Stimulated activated CD4-positive, alpha-beta T cell treated with anti-CD3 and anti-CD28 coated beads, Interleukin-15, amount 100 ng/mL, for 1 hour (primary cell): ENCODE measurements at regions not wholly inside any gene's neighbourhood (a gene's known extent, or its start where the extent isn't known, plus 50 kb on each side); places are given as distances from the start of the nearest gene placed in this dataset.

Experiments
- DNase-seq, 2 donors: peaks; one replicate each; pipeline ENCODE4 v3.0.0-alpha.2; 2020; ENCODE audit warnings: low read depth in 1 of 2, low spot score in 1 of 2

DNA sequence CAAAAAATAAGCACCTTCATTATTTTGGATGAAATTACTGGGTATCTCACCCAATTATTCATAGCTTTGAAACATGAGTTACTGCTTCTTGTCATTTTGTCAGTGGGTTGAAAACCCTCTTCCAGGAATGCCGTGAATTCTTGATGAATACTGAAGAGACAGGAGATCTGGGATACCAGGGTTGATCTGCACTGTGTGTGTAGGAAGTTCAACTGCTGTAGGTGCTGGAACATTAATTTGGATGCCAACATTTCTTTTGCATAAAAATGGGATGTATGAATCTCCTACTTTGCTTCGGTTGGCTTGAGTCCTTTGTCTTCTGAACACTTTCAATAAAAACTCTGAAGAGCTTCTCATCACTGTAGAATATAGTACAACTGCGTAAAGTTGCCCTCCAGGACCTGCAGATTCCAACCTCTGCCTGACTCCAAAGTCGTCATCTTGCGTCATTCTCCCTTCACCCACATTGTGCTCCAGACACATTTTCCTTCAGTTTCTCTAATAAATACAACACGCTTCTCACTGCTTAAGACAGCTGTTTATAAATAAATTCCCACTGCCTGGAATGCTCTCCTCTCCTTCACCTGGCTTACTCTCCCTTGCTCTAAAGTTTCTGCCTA lies 312.7 kb upstream of the TGFBR2 start:
- DNase-seq: no peak

DNA sequence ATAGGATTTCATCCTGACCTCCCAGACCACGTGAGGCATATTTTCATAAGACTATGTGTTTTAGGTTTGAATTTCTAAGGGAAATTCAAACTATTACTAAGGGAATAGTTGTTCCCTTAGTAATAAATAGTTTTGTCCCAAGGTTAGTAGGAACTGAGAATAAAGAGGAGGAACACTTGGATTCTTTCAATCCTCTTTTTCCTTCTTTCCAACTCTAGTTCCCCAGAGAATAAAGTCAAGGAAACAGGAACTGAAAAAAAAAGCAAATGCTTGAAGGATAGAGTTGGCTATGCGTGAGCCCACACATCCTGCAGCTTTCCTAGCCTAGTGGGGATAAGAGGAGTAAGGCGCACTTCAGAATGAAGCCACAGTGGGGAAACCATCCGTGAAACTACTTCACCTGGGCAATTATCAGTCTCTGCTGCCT lies 312.1 kb upstream of the TGFBR2 start:
- no peak for DNase-seq

DNA sequence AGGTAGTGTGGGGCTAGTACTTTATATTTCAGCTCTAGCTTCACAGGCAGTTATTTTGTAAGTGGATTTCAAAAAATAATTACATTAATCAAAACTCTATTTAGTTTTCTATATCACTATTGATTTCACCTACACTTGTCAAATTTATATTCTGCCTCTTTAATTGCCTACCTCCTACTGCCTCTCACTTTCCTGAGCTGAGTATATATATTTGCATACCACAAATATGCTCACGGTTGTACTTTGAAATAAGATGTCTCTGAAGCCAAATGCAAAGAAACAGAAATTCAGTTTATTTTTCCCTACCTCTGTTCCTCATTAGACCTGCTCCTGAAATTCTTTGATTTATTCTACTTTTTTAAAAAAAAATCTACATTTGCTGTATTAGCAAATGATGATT lies 309.3 kb upstream of the TGFBR2 start:
- DNase-seq: no peak

DNA sequence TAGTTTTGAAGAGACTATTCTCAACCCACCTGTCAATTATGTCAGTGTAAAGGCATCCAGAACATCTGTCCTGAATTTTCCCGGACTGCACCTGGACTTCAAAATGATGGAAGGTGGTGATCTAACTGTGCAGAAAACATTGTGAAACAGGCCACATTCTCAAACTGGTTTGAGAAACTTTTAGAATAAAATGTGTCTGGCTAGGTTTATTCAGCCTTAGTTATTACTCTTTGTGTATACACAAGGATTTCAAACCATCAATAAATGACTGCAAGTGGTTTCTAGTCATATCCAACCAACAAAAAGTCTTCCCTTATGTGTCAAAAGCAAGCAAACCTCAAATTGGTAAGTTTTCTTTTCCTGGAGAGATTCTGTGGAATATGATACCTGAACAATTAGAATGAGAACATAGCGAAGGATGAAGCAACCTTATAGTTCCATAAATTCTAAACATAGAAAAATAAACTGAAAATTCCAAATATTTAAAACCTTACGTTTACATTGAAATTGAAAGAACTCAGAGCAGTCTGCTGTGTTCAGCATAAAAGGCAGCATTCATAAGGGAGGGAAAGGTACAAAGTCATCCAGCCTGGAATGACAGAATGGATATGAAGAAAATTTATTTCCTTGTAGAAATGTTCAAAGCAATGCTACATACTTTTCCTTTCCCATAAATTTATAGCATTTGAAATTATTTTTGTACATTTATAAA lies 306.6 kb upstream of the TGFBR2 start:
- DNase-seq: no peak

DNA sequence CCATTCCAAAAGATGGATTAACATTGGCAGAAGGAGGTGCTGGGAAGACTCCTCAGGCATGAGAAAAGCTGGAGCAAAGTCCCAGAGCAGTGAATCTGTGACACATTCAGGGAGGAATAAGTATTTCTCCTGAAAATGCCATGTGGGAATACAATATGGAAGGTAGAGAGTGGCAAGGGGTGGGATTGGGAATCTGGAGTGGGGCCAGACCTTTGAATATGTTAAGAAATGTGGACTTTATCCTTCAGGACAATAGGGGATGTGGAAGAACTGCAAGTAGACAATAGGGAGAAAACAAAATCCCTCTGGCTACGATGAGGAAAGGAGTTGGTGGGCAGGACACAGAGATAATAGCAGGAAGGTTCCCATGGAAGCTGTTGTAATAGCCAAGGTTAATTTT lies 305.6 kb upstream of the TGFBR2 start:
- no peak for DNase-seq

DNA sequence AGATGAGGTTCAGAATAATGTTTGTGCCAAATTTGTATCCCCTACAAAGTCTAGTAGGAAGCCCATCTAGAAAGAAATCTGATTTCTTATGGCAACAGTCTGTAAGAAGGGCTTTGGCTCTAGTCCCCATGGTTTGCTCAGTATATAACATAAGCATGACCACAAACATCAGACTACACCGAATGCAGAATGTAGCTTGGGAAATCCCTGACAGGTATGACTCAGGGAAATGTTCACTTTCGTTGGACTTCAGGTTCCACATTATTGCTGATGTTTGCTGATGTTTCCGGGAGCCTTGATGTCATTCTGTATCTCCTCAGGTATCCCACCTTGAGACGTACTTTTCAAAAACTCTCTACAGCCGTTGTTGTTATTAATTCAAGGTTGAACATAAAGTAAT lies 304.4 kb upstream of the TGFBR2 start:
- DNase-seq: no peak

DNA sequence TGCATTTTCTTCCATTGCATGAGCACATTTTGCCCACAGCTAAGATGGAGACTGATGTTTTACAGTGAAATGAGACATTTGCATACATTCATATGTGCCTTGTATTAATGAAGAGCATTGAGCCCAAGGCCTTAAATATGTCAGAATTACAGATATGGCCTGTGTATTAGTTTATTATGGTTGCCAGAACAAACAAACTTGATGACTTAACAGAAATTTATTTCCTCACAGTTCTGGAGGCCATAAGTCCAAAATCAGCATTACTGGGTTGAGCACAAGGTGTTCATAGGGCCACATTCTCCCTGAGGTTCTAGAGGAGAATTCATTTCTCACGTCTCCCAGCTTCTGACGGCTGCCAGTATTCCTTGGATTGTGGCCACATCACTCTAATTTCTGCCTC lies 302.6 kb upstream of the TGFBR2 start:
- no peak for DNase-seq

DNA sequence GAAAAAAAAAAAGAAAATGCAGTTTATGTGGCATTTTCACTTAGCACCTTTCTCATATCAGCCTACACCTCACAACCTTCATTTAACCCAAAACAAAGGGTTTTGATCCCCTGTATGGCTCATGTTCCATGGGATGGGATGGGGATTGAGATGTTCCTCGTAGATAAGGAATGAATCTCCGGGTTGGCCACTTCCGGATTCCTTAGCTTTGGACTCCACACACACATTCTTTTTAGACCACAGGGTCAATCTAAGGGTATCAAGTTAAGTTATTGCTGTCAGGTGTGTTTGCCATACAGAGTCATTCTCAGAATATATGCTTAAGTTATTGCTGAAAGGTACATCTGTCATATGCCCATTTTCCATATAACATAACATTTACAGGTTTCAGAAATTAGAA lies 301.4 kb upstream of the TGFBR2 start:
- DNase-seq: no peak

DNA sequence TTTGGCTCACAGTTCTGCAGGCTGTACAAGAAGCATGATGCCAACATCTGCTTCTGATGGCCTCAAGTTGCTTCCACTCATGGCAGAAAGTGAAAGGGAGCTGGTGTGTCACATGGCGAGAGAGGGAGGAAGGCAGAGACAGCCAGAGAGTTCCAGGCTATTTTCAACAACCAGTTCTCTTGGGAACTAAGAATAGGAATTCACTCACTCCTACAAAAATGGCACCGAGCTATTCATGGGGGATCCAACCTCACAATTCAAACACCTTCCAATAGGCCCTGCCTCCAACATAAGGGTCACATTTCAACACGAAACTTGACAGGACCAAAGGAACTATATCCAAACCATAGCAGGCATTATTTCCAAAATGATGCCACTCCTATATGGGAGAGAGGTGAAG lies 299.5 kb upstream of the TGFBR2 start:
- no peak for DNase-seq

DNA sequence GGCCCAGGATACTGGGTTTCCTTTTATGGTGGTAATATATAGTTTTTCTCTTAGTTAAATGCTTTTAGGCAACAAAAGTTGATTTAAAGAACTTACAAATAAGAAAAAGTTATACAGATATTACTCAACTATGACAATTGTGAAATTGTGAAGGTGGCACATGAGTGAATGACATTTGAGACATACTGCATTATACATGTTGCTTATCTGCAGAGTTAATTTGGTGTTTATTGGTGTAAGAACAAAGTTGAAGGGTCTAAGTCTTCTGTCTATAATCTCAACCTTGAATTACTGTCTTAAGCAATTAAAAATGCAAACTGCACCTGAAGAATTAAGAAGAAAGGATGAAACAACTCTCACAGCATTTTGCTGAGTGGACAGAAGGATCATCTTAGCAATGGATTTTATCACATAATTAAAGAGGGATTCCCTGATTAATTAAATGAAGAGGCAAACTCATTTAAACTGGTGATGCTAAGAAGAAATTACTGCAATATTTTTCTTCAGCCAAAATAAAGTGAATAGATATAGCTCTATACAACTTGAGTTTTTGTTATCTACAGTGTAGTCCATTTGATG lies 298.9 kb upstream of the TGFBR2 start:
- DNase-seq: no peak

DNA sequence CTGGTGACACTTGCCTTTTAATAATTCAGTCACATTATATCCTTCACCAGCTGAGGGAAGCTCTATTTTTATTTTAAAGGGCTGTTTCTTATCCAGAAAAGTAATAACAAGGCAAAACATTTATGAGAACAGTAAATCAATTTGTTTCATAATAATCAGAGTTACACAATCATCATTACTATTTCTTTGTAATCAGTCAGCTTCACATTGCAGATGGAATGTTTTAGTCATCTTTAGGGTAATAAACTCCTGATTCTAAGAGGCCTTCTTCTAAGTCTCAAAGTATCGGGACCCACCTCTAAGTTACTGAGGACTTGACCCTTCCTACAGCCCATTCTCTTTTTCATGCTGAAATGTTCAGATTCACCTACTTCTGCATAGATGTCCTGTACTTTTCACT lies 298.3 kb upstream of the TGFBR2 start:
- DNase-seq: no peak

DNA sequence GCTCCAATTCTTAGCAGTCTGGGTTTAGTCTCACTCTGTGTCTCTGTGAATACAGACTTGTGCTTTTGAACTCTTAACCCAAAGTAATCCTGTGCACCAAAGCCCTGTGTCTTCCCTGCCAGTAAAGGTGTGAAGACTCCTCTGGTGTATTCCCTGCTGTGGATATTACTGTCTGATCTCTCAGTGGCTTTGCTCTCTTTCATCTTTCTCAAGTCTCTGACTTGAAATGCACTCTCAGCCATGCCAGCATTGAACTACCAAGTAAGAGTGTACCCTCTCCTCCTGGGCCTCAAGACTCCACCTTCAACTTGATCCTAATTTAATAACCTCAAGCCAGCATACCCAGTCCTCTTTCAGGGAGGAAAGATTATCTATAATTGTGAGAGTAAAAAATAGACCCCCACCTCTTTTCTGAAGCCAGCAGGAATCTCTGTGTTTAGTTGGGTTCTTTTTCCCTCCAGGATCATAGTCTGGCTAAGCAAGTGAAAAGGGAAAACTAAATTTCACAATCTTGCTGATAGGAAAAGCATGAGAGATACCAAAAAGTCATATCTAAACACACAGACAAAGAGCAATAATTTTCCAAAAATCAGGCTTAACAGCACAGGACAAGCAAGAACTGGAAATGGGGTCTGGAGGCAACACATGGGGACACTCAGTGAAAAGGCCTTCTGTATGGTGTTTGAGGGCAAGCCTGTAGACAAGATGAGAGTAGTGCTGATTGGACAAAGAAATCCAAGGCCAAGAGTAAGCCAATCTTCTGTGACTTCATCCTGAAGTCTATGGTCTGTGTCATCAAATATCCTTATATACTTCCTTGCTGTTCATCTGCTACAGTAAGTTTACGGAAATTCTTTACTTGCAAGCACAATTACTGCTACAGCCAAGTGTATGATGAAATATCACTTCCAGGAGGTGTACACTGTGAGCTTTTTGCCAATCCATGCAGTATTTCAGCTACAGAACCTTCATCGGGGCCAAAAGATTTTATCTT lies 296.1 kb upstream of the TGFBR2 start:
- DNase-seq: no peak

DNA sequence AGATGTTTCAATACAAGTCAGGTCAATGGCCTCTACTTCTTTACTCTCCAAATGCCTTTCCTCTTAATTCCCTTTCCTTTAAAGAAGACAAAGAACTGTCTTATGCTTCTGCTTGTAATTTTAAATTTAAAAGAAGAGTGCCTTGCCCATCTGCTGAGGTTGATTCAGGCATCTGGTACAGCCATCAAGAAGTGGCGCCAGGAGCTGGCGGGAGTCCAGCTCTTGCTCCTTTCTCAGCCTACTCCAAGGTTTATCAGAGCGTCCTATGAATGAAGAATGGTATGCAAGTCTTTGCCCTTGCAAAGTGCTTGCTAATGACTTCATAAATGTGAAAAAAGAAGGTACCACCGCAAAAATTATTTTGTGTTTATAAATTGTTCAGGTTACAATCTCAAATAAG lies 294.6 kb upstream of the TGFBR2 start:
- no peak for DNase-seq

DNA sequence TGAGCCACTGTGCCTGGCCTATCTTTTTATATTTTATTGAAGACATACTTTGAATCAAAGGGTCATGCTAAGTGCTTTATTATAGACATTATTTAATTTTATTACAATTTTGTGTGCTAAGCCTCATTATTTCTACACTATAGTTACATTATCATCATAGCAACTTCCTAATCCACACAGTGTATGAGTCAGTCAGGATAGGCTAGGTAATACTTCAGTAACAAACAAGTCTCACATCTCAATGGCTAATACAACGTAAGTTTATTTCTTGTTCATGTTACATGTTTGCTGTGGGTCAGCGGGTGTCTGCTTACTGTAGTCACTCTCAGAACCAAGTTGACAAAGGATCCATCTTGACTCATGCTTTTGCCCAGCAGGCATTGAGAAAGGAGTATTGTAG lies 292.6 kb upstream of the TGFBR2 start:
- DNase-seq: no peak

DNA sequence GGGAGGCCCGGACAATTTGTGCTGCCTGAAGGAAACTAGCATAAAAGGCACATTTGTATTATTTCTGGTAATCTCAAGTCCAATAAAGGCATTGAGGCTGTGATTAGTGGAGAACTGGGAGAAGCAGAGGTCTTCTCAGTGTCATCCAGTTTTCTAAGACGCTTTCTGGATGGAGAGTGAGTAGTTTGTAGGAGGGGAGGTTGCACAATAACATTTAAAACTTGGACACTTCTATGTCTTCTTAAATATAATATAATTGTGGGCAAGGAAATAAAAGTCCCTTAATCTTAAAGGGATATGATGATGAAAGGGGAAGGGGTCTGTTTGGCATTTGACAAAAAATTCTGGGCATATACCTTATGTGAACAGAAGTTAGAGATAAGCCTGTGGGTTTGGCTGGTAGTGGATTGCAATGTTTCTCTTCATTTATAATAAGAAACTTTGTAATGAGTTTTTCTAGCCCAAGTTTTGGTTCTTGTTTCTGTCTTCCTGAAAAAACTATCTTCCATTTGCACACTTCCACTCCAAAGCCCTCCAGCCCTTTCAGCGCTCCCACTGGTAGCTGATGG lies 291.6 kb upstream of the TGFBR2 start:
- DNase-seq: no peak

DNA sequence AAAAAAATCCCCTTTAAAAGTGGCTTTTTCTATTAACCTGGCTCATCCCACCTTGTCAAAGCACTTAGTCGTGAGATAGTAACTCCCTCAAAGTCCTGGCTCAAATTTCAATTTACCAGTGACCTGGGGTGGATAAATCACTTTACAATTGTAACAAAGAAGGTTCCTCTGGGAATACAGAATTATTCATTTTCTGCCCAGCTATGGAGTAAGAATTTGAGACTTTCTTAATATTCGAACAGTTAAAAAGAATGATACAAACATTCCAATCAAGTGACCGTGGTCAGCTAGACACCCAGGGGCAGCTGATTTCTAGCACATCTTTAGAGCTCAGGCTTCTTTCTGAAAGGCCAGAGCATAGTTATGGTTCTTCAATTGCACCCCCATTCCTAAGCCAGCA lies 291.0 kb upstream of the TGFBR2 start:
- DNase-seq: no peak

DNA sequence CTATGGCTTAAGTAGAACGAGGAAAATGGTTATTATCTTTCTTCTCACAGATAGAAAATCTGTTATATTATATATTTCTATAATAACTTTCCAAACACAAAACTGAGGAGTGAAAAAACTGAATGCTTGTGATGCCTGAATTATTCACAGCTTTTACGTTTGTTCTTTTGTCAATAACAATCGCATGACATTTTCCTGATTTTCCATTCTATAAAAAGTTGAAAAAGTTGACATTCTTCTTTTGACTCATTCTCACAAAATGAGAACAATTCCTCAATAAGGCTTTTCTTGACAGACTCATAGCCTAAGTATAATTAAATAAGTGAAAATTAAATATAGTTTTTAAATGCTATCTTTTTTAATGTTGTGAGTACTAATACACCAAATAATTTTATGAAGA lies 288.8 kb upstream of the TGFBR2 start:
- DNase-seq: no peak

DNA sequence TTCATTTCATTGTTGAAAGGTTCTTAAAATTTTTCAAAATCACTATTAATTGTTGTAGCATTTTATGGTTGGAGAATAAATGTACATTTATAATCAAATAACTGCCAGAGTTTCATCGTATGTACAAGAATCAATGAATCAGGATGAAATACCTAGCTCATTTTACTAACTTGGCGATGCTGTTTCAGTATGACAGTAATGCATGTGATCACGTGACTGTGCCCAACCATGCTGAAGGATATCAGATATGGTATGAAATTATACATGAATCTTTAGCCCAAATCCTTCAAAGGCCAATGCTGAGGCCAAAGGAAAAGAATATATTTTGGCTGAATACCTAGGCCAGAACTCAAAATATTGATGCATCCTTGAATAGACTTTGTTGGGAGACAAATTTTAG lies 288.3 kb upstream of the TGFBR2 start:
- no peak for DNase-seq

DNA sequence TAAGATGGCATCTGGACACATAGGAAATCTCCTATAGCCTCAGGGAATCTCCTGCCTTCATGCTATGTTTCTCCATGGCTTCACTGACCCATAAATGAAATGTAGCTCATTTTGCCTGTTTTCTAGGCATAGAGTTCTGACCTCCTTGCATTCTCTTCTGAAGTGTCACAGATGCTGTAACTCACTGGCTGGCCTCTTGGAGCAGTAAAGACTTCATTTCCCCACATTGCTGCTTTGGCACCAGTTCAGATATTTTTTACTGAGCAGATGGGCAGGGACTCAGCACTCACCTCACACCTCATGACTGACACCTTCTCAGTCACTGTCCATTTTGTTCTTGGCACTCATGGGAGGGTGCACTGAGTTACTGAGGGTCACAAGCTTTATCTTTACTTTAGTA lies 286.7 kb upstream of the TGFBR2 start:
- DNase-seq: no peak

DNA sequence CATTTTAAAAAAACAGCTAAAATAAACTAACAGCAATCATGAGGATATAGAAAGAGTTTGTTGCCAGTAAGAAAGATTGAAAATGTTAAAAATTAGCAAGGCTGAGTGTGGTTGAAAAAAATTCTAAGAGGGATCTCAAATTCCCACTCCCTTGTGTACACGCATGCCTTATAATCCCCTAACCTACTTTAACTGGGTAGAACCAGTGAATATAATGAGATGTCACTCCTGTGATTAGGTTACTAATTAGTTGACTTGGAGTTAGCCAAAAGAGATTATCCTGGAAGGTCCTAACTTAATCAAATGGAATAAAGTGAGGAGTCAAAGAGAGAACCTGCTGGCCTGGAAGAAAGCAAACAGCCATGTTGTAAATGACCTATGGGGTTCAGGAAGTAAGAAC lies 286.0 kb upstream of the TGFBR2 start:
- DNase-seq: no peak

DNA sequence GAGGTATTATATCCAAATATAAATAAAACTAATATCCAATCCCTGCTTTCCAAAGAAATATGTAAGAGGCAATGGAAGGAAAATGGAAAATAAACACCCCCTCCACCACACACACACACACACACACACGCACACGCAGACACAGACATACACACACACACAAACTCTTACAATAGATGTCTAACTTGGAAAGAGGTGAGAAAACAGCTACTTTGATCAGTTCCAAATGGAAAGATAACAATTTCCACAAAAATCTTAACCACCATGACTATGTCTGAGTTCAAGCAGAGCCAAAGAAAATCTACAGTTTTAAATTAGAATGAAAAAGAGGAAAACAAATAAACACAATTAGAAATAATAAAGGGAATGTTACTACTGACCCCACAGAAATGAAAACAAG lies 285.3 kb upstream of the TGFBR2 start:
- DNase-seq: no peak
